ENCODE measurements at regions not wholly inside any gene's neighbourhood (a gene's known extent, or its start where the extent isn't known, plus 50 kb on each side); places are given as distances from the start of the nearest gene placed in this dataset.

GRCh38 chr6:11855743-11856142, 77.1 kb upstream of the ADTRP start:
- Mint-ChIP-seq H3K4me3 (no peak overlapping the region), H3K36me3 (no peaks in the 10 kb centered on the region), H3K27ac (no peak overlapping the region), H3K27me3 (ENCODE audit: low read depth) (no peaks in the 10 kb centered on the region), H3K9me3 (peaks cover 24% of the 10 kb centered on the region), H3K4me1 (peaks cover 15% of the 10 kb centered on the region)
- DNase-seq (ENCODE audit: low spot score in 2 of 2, unreplicated experiment in 2 of 2) = no peak
- TF ChIP-seq CTCF (IDR thresholded peaks at IDR 0.05; ENCODE audit: unreplicated experiment) = no peak

DNA sequence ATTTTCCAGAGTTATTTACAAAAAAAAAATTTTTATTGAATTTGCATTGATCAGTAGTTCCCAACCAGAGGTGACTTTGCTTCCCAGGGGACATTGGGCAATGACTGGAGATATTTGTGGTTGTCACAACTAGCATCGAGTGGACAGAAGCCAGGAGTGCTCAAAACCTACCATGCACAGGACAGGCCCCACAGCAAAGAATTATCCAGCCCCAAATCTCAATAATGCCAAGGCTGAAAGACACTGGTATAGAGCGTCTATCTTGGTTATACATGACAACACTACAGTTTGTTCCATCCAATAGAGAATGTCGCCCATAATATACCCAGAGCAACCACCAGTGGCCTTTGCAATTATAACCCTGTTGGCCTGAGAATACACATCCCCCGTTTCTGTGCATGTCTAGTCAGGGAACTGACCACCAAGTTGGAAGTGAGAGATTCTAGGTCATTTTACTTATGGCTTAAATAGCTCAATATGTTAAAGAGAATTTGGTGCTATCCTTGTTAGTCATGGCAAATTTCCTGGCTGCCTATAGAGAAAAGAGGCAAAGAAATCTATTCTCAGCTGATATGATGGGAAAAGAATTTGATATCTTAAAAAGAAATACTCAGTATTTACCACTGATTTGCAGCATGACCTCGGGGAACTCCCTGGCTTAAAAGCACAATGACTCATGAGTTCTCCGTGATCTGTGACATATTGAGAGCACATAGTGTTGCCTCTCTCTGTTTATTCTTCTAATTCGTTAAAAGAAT, 76.0 kb upstream of the ADTRP start:
- no peak for DNase-seq (ENCODE audit: low spot score in 2 of 2, unreplicated experiment in 2 of 2)
- Mint-ChIP-seq H3K27me3 (ENCODE audit: low read depth) (no peaks in the 10 kb centered on the region), H3K4me1 (peaks cover 15% of the 10 kb centered on the region), H3K27ac (no peak overlapping the region), H3K36me3 (no peaks in the 10 kb centered on the region), H3K9me3 (peaks cover 24% of the 10 kb centered on the region), H3K4me3 (no peak overlapping the region)
- no peak for TF ChIP-seq CTCF (IDR thresholded peaks at IDR 0.05; ENCODE audit: unreplicated experiment)

- Mint-ChIP-seq H3K4me3 (no peak overlapping the region), H3K4me1 (peaks cover 15% of the 10 kb centered on the region), H3K36me3 (no peaks in the 10 kb centered on the region), H3K27ac (no peak overlapping the region), H3K9me3 (peaks cover 24% of the 10 kb centered on the region), H3K27me3 (ENCODE audit: low read depth) (no peaks in the 10 kb centered on the region)
- no peak for DNase-seq (ENCODE audit: low spot score in 2 of 2, unreplicated experiment in 2 of 2)
- no peak for TF ChIP-seq CTCF (IDR thresholded peaks at IDR 0.05; ENCODE audit: unreplicated experiment)
These were observed 75.2 kb upstream of the ADTRP start for GRCh38 chr6:11853678-11854407.

- Mint-ChIP-seq H3K4me1 (peaks cover 15% of the 10 kb centered on the region), H3K36me3 (no peaks in the 10 kb centered on the region), H3K27me3 (ENCODE audit: low read depth) (no peaks in the 10 kb centered on the region), H3K9me3 (peaks cover 15% of the 10 kb centered on the region), H3K4me3 (no peak overlapping the region), H3K27ac (no peak overlapping the region)
- TF ChIP-seq CTCF (IDR thresholded peaks at IDR 0.05; ENCODE audit: unreplicated experiment) = no peak
- DNase-seq (ENCODE audit: low spot score in 2 of 2, unreplicated experiment in 2 of 2) = no peak
These were observed 73.6 kb upstream of the ADTRP start for GRCh38 chr6:11852061-11852651.

- DNase-seq (ENCODE audit: low spot score in 2 of 2, unreplicated experiment in 2 of 2) = no peak
- Mint-ChIP-seq H3K36me3 (no peaks in the 10 kb centered on the region), H3K4me1 (peaks cover 19% of the 10 kb centered on the region), H3K4me3 (no peak overlapping the region), H3K27me3 (ENCODE audit: low read depth) (no peaks in the 10 kb centered on the region), H3K9me3 (peaks cover 8% of the 10 kb centered on the region), H3K27ac (no peak overlapping the region)
- TF ChIP-seq CTCF (IDR thresholded peaks at IDR 0.05; ENCODE audit: unreplicated experiment) = no peak
These were observed 72.8 kb upstream of the ADTRP start for GRCh38 chr6:11851387-11851786.

All from mesothelial cell of epicardium (in vitro differentiated cells).